ENCODE measurements at regions not wholly inside any gene's neighbourhood (a gene's known extent, or its start where the extent isn't known, plus 50 kb on each side); places are given as distances from the start of the nearest gene placed in this dataset.

DNA sequence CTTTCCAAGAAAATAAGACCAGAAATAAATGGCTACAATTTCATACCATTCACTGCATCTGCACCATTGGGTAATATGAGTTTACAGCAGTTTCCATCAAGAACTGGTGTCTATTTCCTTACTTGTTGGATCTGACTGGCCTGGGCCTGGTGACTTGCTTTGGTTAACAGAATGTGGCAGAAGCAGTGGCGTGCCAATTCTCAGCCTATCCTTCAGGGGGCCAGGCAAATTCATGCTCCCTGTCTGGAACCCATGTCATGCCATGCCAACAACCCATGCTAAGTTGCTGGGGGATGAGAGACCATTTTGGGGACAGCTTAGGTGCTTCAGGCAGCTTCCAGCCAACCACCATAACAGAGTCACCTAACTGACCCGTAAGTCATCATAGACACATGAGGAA is 656.7 kb downstream of the SPOCK3 start:
- H3K23me2 ChIP-seq (ENCODE audit: insufficient read length, low read depth, low read length, poor library complexity, severe bottlenecking) = no peaks in the 10 kb centered on the region
- H3K23ac ChIP-seq (ENCODE audit: insufficient read length, low read depth, low read length) = no peak overlapping the region
- no peaks in the 10 kb centered on the region for H3K9me3 ChIP-seq (ENCODE audit: control insufficient read depth, low read depth, low read length)
- H2BK120ac ChIP-seq (ENCODE audit: low read depth, low read length, poor library complexity, severe bottlenecking) = no peak overlapping the region
- no peaks in the 10 kb centered on the region for H3K4me1 ChIP-seq (ENCODE audit: insufficient read depth, low read length)
- WGBS (ENCODE audit: extremely low coverage, insufficient read length, low lambda C conversion rate) = no CpG with 5 or more reads among the region's 2 CpGs
- H4K8ac ChIP-seq (replicated peaks; ENCODE audit: insufficient read length, low read depth, low read length) = no peak overlapping the region
- H3K27me3 Mint-ChIP-seq (ENCODE audit: low read depth) = no peaks in the 10 kb centered on the region
- H2AFZ ChIP-seq (ENCODE audit: low read length) = no peak overlapping the region
- H4K91ac ChIP-seq (ENCODE audit: insufficient read length, low read depth, low read length) = no peak overlapping the region
- no peak overlapping the region for H3K56ac ChIP-seq (ENCODE audit: insufficient read length, low read depth, low read length)
- H3K4me2 ChIP-seq (ENCODE audit: insufficient read depth, insufficient read length, low read length) = no peak overlapping the region
- TF ChIP-seq, protein P1, sequence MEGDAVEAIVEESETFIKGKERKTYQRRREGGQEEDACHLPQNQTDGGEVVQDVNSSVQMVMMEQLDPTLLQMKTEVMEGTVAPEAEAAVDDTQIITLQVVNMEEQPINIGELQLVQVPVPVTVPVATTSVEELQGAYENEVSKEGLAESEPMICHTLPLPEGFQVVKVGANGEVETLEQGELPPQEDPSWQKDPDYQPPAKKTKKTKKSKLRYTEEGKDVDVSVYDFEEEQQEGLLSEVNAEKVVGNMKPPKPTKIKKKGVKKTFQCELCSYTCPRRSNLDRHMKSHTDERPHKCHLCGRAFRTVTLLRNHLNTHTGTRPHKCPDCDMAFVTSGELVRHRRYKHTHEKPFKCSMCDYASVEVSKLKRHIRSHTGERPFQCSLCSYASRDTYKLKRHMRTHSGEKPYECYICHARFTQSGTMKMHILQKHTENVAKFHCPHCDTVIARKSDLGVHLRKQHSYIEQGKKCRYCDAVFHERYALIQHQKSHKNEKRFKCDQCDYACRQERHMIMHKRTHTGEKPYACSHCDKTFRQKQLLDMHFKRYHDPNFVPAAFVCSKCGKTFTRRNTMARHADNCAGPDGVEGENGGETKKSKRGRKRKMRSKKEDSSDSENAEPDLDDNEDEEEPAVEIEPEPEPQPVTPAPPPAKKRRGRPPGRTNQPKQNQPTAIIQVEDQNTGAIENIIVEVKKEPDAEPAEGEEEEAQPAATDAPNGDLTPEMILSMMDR (conservative IDR thresholded peaks at IDR 0.05) = 0 out of 3 replicates have a peak, but pooled peaks have one; percentile 15
- H3K79me2 ChIP-seq (ENCODE audit: insufficient read depth, low read length) = no peaks in the 10 kb centered on the region
- H3K4me1 Mint-ChIP-seq = peaks cover 0 to 3% of the 10 kb centered on the region in 2 experiments; a peak in 1 of 4 replicates
- no peak overlapping the region for H2BK12ac ChIP-seq (ENCODE audit: insufficient read length, low read depth, low read length)
- H3K27ac ChIP-seq (ENCODE audit: insufficient read length, low read depth, low read length) = no peak overlapping the region
- no peak overlapping the region for H2BK20ac ChIP-seq (ENCODE audit: low read depth, low read length, poor library complexity, severe bottlenecking)
- no peaks in the 10 kb centered on the region for H3K36me3 Mint-ChIP-seq (ENCODE audit: insufficient read depth in 1 of 3, low read depth in 3 of 3)
- H3K18ac ChIP-seq (ENCODE audit: insufficient read length, low read depth, low read length) = no peak overlapping the region
- no peak overlapping the region for H3K4me3 Mint-ChIP-seq
- no peak overlapping the region for H2BK15ac ChIP-seq (ENCODE audit: low read depth, low read length)
- DNase-seq = no peak
- no peaks in the 10 kb centered on the region for H3K27me3 ChIP-seq (ENCODE audit: insufficient read depth, low read length)
- no peak overlapping the region for H3K4ac ChIP-seq (ENCODE audit: low read depth, low read length)
- no peaks in the 10 kb centered on the region for H3K79me1 ChIP-seq (ENCODE audit: insufficient read depth, low read depth, low read length, poor library complexity, severe bottlenecking)
- no peak overlapping the region for H3K14ac ChIP-seq (ENCODE audit: insufficient read depth, low read length)
- H4K20me1 ChIP-seq (ENCODE audit: control insufficient read depth, insufficient read depth, insufficient read length) = no peaks in the 10 kb centered on the region
- H3K9me3 Mint-ChIP-seq = no peaks in the 10 kb centered on the region
- H3T11ph ChIP-seq (ENCODE audit: low read length) = no peak overlapping the region
- H3K27ac Mint-ChIP-seq = no peak overlapping the region
- H2AK5ac ChIP-seq (ENCODE audit: insufficient read length, low read length) = no peak overlapping the region
- no peak overlapping the region for H4K5ac ChIP-seq (ENCODE audit: insufficient read length, low read depth, low read length)
- no peak overlapping the region for H2BK5ac ChIP-seq (ENCODE audit: insufficient read length, low read length)
- H3K9ac ChIP-seq (ENCODE audit: extremely low read depth, insufficient read length, low read length) = no peak overlapping the region
